ENCODE measurements at regions not wholly inside any gene's neighbourhood (a gene's known extent, or its start where the extent isn't known, plus 50 kb on each side); places are given as distances from the start of the nearest gene placed in this dataset.

- no peak for TF ChIP-seq CTCF (IDR thresholded peaks at IDR 0.05; ENCODE audit: low read depth, low read length)
- TF ChIP-seq EZH2phosphoT487 (IDR thresholded peaks at IDR 0.05; ENCODE audit: low read depth): no peak
These were observed 201.7 kb upstream of the HS6ST1 start for GRCh38 chr2:128520340-128520739.
